K562 (cell line): ENCODE measurements at regions not wholly inside any gene's neighbourhood (a gene's known extent, or its start where the extent isn't known, plus 50 kb on each side); places are given as distances from the start of the nearest gene placed in this dataset.

Experiments used
- CCAR2 ChIP-seq: fragments of 200-400 bp; formaldehyde crosslinking; IDR thresholded peaks from 2 replicates; pipeline ENCODE4 v1.6.1; 2017; ENCODE audit warnings: mild to moderate bottlenecking, low read depth, low read length
- FOXA1 ChIP-seq: fragments of 450-650 bp; IDR thresholded peaks from 2 replicates; pipeline ENCODE4 v1.6.1; 2016; ENCODE audit warnings: mild to moderate bottlenecking, borderline replicate concordance
- FOXP4 ChIP-seq: sonication (generic); formaldehyde crosslinking; IDR thresholded peaks from 2 replicates; pipeline ENCODE4 v1.8.0; 2022; ENCODE audit warnings: mild to moderate bottlenecking, missing genetic modification reagents, borderline replicate concordance
- HDAC8 ChIP-seq: fragments of 450-650 bp; IDR thresholded peaks from 2 replicates; pipeline ENCODE4 v1.6.1; 2016; ENCODE audit warnings: mild to moderate bottlenecking, missing genetic modification characterization, moderate library complexity, missing compliant biosample characterization
- MIER1 ChIP-seq: fragments of 450-650 bp; IDR thresholded peaks from 2 replicates; pipeline ENCODE4 v1.6.1; 2016; ENCODE audit warnings: antibody characterized with exemption, mild to moderate bottlenecking, low read depth
- PRDM10 ChIP-seq: fragments of 450-650 bp; IDR thresholded peaks from 2 replicates; pipeline ENCODE4 v1.6.1; 2018; ENCODE audit not compliant: partially characterized antibody
- PRPF4 ChIP-seq: fragments of 200-400 bp; formaldehyde crosslinking; IDR thresholded peaks from one replicate; pipeline ENCODE4 v1.6.1; 2017; ENCODE audit warnings: low read length, low read depth, mild to moderate bottlenecking; ENCODE audit not compliant: insufficient read depth, poor library complexity, severe bottlenecking
- SAP30 ChIP-seq: fragments of 200-600 bp; sonication (generic); IDR thresholded peaks from 2 replicates; pipeline ENCODE4 v1.6.1; 2012; ENCODE audit warnings: borderline replicate concordance, low read depth, mild to moderate bottlenecking, moderate library complexity, low read length, control low read depth, inconsistent platforms; ENCODE audit not compliant: insufficient read depth, poor library complexity, severe bottlenecking
- THRB ChIP-seq: fragments of 450-650 bp; formaldehyde crosslinking; conservative IDR thresholded peaks from 2 replicates; pipeline ENCODE4 v1.4.0; 2022; ENCODE audit warnings: mild to moderate bottlenecking, missing genetic modification characterization
- ZNF511 ChIP-seq: sonication (generic); formaldehyde crosslinking; IDR thresholded peaks from 2 replicates; pipeline ENCODE4 v1.8.0; 2022; ENCODE audit warnings: mild to moderate bottlenecking, missing genetic modification reagents
- ZNF561 ChIP-seq: fragments of 450-650 bp; formaldehyde crosslinking; conservative IDR thresholded peaks from 2 replicates; pipeline ENCODE4 v1.4.0; 2020; ENCODE audit warnings: mild to moderate bottlenecking, moderate library complexity

GRCh38 chr5:2023196-2023595 lies 140.5 kb upstream of the IRX4 start (continued):
- TF ChIP-seq PRDM10 (no peak), CCAR2 (no peak), FOXP4 (no peak), FOXA1 (no peak), PRPF4 (no peak), ZNF511 (no peak), ZNF561 (CRISPR knock-in tag) (no peak), THRB (CRISPR knock-in tag) (no peak), MIER1 (no peak), HDAC8 (tag) (no peak), SAP30 (no peak)
